H9 (cell line): ENCODE measurements at regions not wholly inside any gene's neighbourhood (a gene's known extent, or its start where the extent isn't known, plus 50 kb on each side); places are given as distances from the start of the nearest gene placed in this dataset.
"Not testable (repeated sequence)": the region's sequence is repeated elsewhere in the genome, so short reads cannot be mapped to it uniquely, and the experiment has no call there.

Experiments used
- DNase-seq: peaks from one replicate; pipeline ENCODE4 v3.0.0-alpha.2; 2017
- H2AFZ ChIP-seq: one replicate; pipeline ENCODE4 v1.6.1; 2013; ENCODE audit warnings: mild to moderate bottlenecking, low read length, control low read depth, moderate library complexity
- H2AK5ac ChIP-seq: 2 replicates; pipeline ENCODE4 v1.6.1; 2013; ENCODE audit warnings: low read length, control low read depth, mixed read lengths; ENCODE audit not compliant: insufficient read length
- H2BK120ac ChIP-seq: one replicate; pipeline ENCODE4 v1.6.1; 2013; ENCODE audit warnings: low read depth, mild to moderate bottlenecking, low read length, control low read depth, inconsistent platforms; ENCODE audit not compliant: poor library complexity, severe bottlenecking
- H2BK12ac ChIP-seq: 2 replicates; pipeline ENCODE4 v1.6.1; 2013; ENCODE audit warnings: low read length, control low read depth, mixed read lengths, low read depth; ENCODE audit not compliant: insufficient read length
- H2BK15ac ChIP-seq: 2 replicates; pipeline ENCODE4 v1.6.1; 2013; ENCODE audit warnings: low read depth, low read length, control low read depth
- H2BK20ac ChIP-seq: one replicate; pipeline ENCODE4 v1.6.1; 2013; ENCODE audit warnings: low read depth, mild to moderate bottlenecking, low read length, control low read depth, inconsistent platforms; ENCODE audit not compliant: poor library complexity, severe bottlenecking
- H2BK5ac ChIP-seq: 2 replicates; pipeline ENCODE4 v1.6.1; 2013; ENCODE audit warnings: low read length, control low read depth, mixed read lengths; ENCODE audit not compliant: insufficient read length
- H3K14ac ChIP-seq: 2 replicates; pipeline ENCODE4 v1.6.1; 2013; ENCODE audit warnings: low read length, control low read depth; ENCODE audit not compliant: insufficient read depth
- H3K18ac ChIP-seq: 2 replicates; pipeline ENCODE4 v1.6.1; 2013; ENCODE audit warnings: low read depth, mild to moderate bottlenecking, mixed read lengths, low read length, control low read depth; ENCODE audit not compliant: insufficient read length
- H3K23ac ChIP-seq: 2 replicates; pipeline ENCODE4 v1.6.1; 2013; ENCODE audit warnings: low read length, control low read depth, mixed read lengths, low read depth; ENCODE audit not compliant: insufficient read length
- H3K23me2 ChIP-seq: 2 replicates; pipeline ENCODE4 v1.6.1; 2013; ENCODE audit warnings: low read depth, mild to moderate bottlenecking, mixed read lengths, low read length, control low read depth; ENCODE audit not compliant: insufficient read length, poor library complexity, severe bottlenecking
- H3K27ac ChIP-seq: 2 replicates; pipeline ENCODE4 v1.5.1; 2013; ENCODE audit warnings: low read length, control low read depth, mixed read lengths, low read depth; ENCODE audit not compliant: insufficient read length
- H3K27me3 ChIP-seq: 2 replicates; pipeline ENCODE4 v1.6.1; 2013; ENCODE audit warnings: low read length, control low read depth, inconsistent platforms; ENCODE audit not compliant: insufficient read depth
- H3K4ac ChIP-seq: 2 replicates; pipeline ENCODE4 v1.6.1; 2013; ENCODE audit warnings: low read depth, mild to moderate bottlenecking, control low read depth, inconsistent platforms, low read length, moderate library complexity
- H3K4me1 ChIP-seq: 2 replicates; pipeline ENCODE4 v1.6.1; 2013; ENCODE audit warnings: low read length, control low read depth, inconsistent platforms; ENCODE audit not compliant: insufficient read depth
- H3K4me2 ChIP-seq: 2 replicates; pipeline ENCODE4 v1.6.1; 2013; ENCODE audit warnings: low read length, control low read depth, mixed read lengths; ENCODE audit not compliant: insufficient read length, insufficient read depth
- H3K56ac ChIP-seq: 2 replicates; pipeline ENCODE4 v1.6.1; 2013; ENCODE audit warnings: low read depth, mild to moderate bottlenecking, mixed read lengths, low read length, control low read depth; ENCODE audit not compliant: insufficient read length
- H3K79me1 ChIP-seq: 2 replicates; pipeline ENCODE4 v1.6.1; 2013; ENCODE audit warnings: low read depth, mild to moderate bottlenecking, moderate library complexity, low read length, control low read depth, inconsistent platforms; ENCODE audit not compliant: insufficient read depth, poor library complexity, severe bottlenecking
- H3K79me2 ChIP-seq: 2 replicates; pipeline ENCODE4 v1.6.1; 2013; ENCODE audit warnings: low read length, control low read depth, inconsistent platforms; ENCODE audit not compliant: insufficient read depth
- H3K9ac ChIP-seq: 2 replicates; pipeline ENCODE4 v1.6.1; 2013; ENCODE audit warnings: low read length, control low read depth, mixed read lengths; ENCODE audit not compliant: insufficient read length; ENCODE audit errors: extremely low read depth
- H3K9me3 ChIP-seq: one replicate; pipeline ENCODE4 v1.6.1; 2013; ENCODE audit warnings: low read depth, low read length, inconsistent platforms; ENCODE audit not compliant: control insufficient read depth
- H3T11ph ChIP-seq: one replicate; pipeline ENCODE4 v1.6.1; 2013; ENCODE audit warnings: mild to moderate bottlenecking, low read length, control low read depth, inconsistent platforms
- H4K20me1 ChIP-seq: one replicate; pipeline ENCODE4 v1.6.1; 2013; ENCODE audit not compliant: control insufficient read depth, insufficient read length, insufficient read depth
- H4K5ac ChIP-seq: 2 replicates; pipeline ENCODE4 v1.6.1; 2013; ENCODE audit warnings: low read depth, mild to moderate bottlenecking, mixed read lengths, low read length, control low read depth; ENCODE audit not compliant: insufficient read length
- H4K8ac ChIP-seq: replicated peaks from 2 replicates; pipeline ENCODE4 v1.6.1; 2013; ENCODE audit warnings: low read length, control low read depth, mixed read lengths, low read depth; ENCODE audit not compliant: insufficient read length
- H4K91ac ChIP-seq: 2 replicates; pipeline ENCODE4 v1.6.1; 2013; ENCODE audit warnings: low read depth, mild to moderate bottlenecking, moderate library complexity, mixed read lengths, low read length, control low read depth; ENCODE audit not compliant: insufficient read length
- H3K27ac Mint-ChIP-seq, 3 experiments: 2 replicates in 2 of 3; 3 replicates in 1 of 3; pipeline ENCODE4 v1.8.0; 2020 to 2021; ENCODE audit warnings: mixed read lengths in 3 of 3, mild to moderate bottlenecking in 1 of 3, moderate library complexity in 1 of 3
- H3K27me3 Mint-ChIP-seq: 2 replicates; pipeline ENCODE4 v1.8.0; 2021; ENCODE audit warnings: low read depth, mild to moderate bottlenecking, moderate library complexity, mixed read lengths
- H3K36me3 Mint-ChIP-seq, 3 experiments: 2 replicates in 2 of 3; 3 replicates in 1 of 3; pipeline ENCODE4 v1.8.0; 2020 to 2021; ENCODE audit warnings: low read depth in 3 of 3, mixed read lengths in 3 of 3; ENCODE audit not compliant: insufficient read depth in 1 of 3
- H3K4me1 Mint-ChIP-seq, 2 experiments: 2 replicates each; pipeline ENCODE4 v1.8.0; 2020; ENCODE audit warnings: mixed read lengths in 2 of 2
- H3K4me3 Mint-ChIP-seq, 2 experiments: 2 replicates in 1 of 2; 3 replicates in 1 of 2; pipeline ENCODE4 v1.8.0; 2020 to 2021; ENCODE audit warnings: mild to moderate bottlenecking in 2 of 2, mixed read lengths in 2 of 2, moderate library complexity in 1 of 2
- H3K9me3 Mint-ChIP-seq, 2 experiments: 2 replicates in 1 of 2; 3 replicates in 1 of 2; pipeline ENCODE4 v1.8.0; 2020; ENCODE audit warnings: mild to moderate bottlenecking in 2 of 2, mixed read lengths in 2 of 2, moderate library complexity in 1 of 2
- WGBS: extraction: QIAGEN DNeasy Blood & Tissue Kit; methylation state at CpG from one replicate; pipeline ENCODE4 v1.1.7; 2013; ENCODE audit warnings: missing lambda C conversion rate, low lambda C conversion rate, mixed read lengths; ENCODE audit not compliant: insufficient read length; ENCODE audit errors: extremely low coverage; 5-methylcytosine and 5-hydroxymethylcytosine counted together
- TF ChIP-seq, protein P1 (sequence below): fragments of 200-600 bp; sonication (generic); conservative IDR thresholded peaks from 3 replicates; pipeline ENCODE4 v1.8.0; 2021; ENCODE audit warnings: antibody characterized with exemption, mild to moderate bottlenecking

DNA sequence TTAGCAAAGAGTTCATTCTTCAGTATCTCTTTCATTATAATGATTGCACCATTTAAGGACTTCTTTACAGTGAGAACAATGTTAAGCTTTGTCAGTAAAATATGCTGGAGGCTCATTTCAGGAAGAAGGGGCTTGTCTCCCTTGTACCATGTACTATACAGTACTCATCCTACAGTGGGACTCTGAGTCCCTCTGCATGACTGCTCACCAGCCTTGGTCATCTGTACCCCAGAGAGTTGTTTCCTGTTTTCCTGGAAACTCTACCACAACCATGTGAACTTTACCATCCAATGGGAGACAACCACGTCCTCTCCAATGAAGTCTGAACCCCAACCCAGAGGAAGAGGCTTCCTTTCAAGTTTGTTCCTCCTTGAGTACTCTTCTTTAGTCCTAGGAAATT, 1171.1 kb upstream of the CRIM1 start:
- WGBS, result no CpG with 5 or more reads among the region's 1 CpG
- Histone ChIP-seq H3K27ac (no peak overlapping the region), H3K9ac (no peak overlapping the region), H4K20me1 (no peaks in the 10 kb centered on the region), H2AK5ac (no peak overlapping the region), H3T11ph (no peak overlapping the region), H2AFZ (no peak overlapping the region), H2BK120ac (no peak overlapping the region), H3K79me2 (no peaks in the 10 kb centered on the region), H3K9me3 (no peaks in the 10 kb centered on the region), H3K79me1 (no peaks in the 10 kb centered on the region), H3K4me1 (no peaks in the 10 kb centered on the region), H3K4me2 (no peak overlapping the region), H3K14ac (no peak overlapping the region), H2BK12ac (no peak overlapping the region), H3K23me2 (no peaks in the 10 kb centered on the region), H2BK20ac (no peak overlapping the region), H2BK5ac (no peak overlapping the region), H4K8ac (no peak overlapping the region), H3K4ac (no peak overlapping the region), H3K18ac (no peak overlapping the region), H4K91ac (no peak overlapping the region), H3K23ac (no peak overlapping the region), H4K5ac (no peak overlapping the region), H3K27me3 (no peaks in the 10 kb centered on the region), H2BK15ac (no peak overlapping the region), H3K56ac (no peak overlapping the region)
- H3K9me3 Mint-ChIP-seq, result no peaks in the 10 kb centered on the region
- TF ChIP-seq, protein P1, sequence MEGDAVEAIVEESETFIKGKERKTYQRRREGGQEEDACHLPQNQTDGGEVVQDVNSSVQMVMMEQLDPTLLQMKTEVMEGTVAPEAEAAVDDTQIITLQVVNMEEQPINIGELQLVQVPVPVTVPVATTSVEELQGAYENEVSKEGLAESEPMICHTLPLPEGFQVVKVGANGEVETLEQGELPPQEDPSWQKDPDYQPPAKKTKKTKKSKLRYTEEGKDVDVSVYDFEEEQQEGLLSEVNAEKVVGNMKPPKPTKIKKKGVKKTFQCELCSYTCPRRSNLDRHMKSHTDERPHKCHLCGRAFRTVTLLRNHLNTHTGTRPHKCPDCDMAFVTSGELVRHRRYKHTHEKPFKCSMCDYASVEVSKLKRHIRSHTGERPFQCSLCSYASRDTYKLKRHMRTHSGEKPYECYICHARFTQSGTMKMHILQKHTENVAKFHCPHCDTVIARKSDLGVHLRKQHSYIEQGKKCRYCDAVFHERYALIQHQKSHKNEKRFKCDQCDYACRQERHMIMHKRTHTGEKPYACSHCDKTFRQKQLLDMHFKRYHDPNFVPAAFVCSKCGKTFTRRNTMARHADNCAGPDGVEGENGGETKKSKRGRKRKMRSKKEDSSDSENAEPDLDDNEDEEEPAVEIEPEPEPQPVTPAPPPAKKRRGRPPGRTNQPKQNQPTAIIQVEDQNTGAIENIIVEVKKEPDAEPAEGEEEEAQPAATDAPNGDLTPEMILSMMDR, result no peak
- H3K27me3 Mint-ChIP-seq, result peaks cover 36% of the 10 kb centered on the region
- H3K36me3 Mint-ChIP-seq, result no peaks in the 10 kb centered on the region
- peaks cover 0 to 3% of the 10 kb centered on the region in 2 experiments; a peak in 1 of 4 replicates for H3K4me1 Mint-ChIP-seq
- no peak overlapping the region for H3K27ac Mint-ChIP-seq
- DNase-seq, result no peak
- H3K4me3 Mint-ChIP-seq, result no peak overlapping the region

DNA sequence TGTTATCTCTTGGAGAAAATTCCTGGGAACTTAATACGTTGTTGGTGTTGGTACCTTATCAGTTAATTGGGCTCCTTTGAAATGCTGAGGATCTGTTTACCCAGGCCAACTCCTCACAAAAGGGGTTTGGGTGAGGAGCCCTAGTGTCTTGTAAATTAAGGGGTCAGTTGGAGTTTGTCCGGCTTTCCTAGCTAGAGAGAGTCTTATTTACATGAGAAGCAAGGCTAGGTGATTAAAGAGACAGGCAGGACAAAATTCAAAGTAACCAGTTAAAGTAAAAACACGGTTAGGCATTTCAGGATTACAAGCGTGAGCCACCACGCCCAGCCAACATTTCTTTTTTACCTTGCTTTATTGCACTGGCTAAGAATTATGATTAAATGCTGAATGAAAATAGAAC, 1178.9 kb upstream of the CRIM1 start:
- Mint-ChIP-seq H3K27me3 (peaks cover 79% of the 10 kb centered on the region), H3K4me1 (peaks cover 24 to 29% of the 10 kb centered on the region in 2 experiments), H3K4me3 (peak overlapping the region in 1 of 2 experiments; percentile 46; a peak in 1 of 5 replicates)
- H3K9me3 ChIP-seq, H2AFZ ChIP-seq, H3K23ac ChIP-seq, H2BK20ac ChIP-seq, H3K56ac ChIP-seq, H2BK120ac ChIP-seq, H3K4me2 ChIP-seq, H3K18ac ChIP-seq, H3K9ac ChIP-seq, H3K9me3 Mint-ChIP-seq, H4K5ac ChIP-seq, H2BK5ac ChIP-seq, H2AK5ac ChIP-seq, H3K27ac ChIP-seq, H4K91ac ChIP-seq, H4K20me1 ChIP-seq, H3K14ac ChIP-seq, H3K79me1 ChIP-seq, H3K23me2 ChIP-seq, H2BK15ac ChIP-seq, H3K27ac Mint-ChIP-seq, H3K4ac ChIP-seq, H3K4me1 ChIP-seq, H3K79me2 ChIP-seq, H2BK12ac ChIP-seq, H3T11ph ChIP-seq, H3K36me3 Mint-ChIP-seq, H3K27me3 ChIP-seq, H4K8ac ChIP-seq: not testable (repeated sequence)
- no CpG with 5 or more reads among the region's 5 CpGs for WGBS
- peak; percentile 75 for DNase-seq
